ENCODE measurements at regions not wholly inside any gene's neighbourhood (a gene's known extent, or its start where the extent isn't known, plus 50 kb on each side); places are given as distances from the start of the nearest gene placed in this dataset.

DNA sequence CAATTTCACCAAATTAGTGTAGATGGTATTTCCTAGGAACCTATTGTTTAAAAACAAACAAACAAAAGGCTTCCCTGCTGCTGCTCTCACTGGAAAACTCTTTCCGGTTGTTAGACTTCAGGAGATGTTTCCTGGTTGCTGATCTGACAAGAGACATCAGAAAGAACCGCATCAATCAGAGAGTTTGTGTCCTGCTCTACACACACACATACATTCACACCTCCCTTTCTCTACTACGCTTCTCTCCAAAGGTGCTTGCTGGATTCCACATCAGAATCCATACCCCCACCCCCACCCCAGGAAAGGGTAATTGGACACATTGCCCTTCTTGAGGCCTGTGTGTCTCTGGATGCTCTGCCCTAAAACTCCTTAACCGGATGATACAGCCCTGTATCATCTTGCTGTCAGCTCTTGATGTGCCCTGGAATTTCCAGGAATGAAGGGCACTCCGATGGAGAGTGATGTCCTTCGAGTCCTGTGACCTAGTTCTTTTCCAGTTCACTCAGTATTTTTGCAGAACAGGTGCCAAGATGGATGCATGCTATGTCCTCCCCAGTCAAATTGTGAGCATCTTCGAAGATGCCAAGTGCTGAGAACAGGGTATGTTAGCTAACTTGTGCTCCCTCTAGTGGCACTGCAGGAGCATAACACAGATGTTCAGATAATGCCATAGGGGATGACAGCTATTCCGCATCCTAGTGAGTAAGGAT lies 113.7 kb upstream of the SLC35F3 start (continued):
- TF ChIP-seq MEIS1 (CRISPR knock-in tag; IDR thresholded peaks at IDR 0.05; ENCODE audit: borderline replicate concordance) (no peak), ZNF510 (tag by site-specific recombination; IDR thresholded peaks at IDR 0.05; ENCODE audit: insufficient replicate concordance) (no peak), ZNF692 (tag by site-specific recombination; IDR thresholded peaks at IDR 0.05) (peak; percentile 53; the same call in 1 of the 2 replicates), ZNF501 (tag by site-specific recombination; IDR thresholded peaks at IDR 0.05) (peak; percentile 25; the same call in 1 of the 2 replicates), ZNF660 (tag by site-specific recombination; IDR thresholded peaks at IDR 0.05) (peak; percentile 88)
- TF ChIP-seq, protein P1, sequence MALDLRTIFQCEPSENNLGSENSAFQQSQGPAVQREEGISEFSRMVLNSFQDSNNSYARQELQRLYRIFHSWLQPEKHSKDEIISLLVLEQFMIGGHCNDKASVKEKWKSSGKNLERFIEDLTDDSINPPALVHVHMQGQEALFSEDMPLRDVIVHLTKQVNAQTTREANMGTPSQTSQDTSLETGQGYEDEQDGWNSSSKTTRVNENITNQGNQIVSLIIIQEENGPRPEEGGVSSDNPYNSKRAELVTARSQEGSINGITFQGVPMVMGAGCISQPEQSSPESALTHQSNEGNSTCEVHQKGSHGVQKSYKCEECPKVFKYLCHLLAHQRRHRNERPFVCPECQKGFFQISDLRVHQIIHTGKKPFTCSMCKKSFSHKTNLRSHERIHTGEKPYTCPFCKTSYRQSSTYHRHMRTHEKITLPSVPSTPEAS (tag by site-specific recombination; IDR thresholded peaks at IDR 0.05): no peak

- Histone ChIP-seq H3K9me3 (ENCODE audit: control insufficient read depth, insufficient read depth, low read depth, low read length) (no peaks in the 10 kb centered on the region), H3K4me1 (ENCODE audit: control insufficient read depth, insufficient read depth, low read length) (no peaks in the 10 kb centered on the region), H3K36me3 (ENCODE audit: control insufficient read depth in 2 of 2, insufficient read depth in 1 of 2, low read length in 2 of 2) (no peaks in the 10 kb centered on the region), H3K27ac (ENCODE audit: extremely low read depth, low read depth, low read length) (no peak overlapping the region), H3K4me3 (ENCODE audit: low read depth, low read length) (no peak overlapping the region)
- TF ChIP-seq ZNF629 (tag by site-specific recombination; IDR thresholded peaks at IDR 0.05) (no peak), ZNF501 (tag by site-specific recombination; IDR thresholded peaks at IDR 0.05) (0 out of 2 replicates have a peak, but pooled peaks have one; percentile 6), ZNF184 (tag by site-specific recombination; IDR thresholded peaks at IDR 0.05) (0 out of 2 replicates have a peak, but pooled peaks have one; percentile 38), ZSCAN30 (tag by site-specific recombination; IDR thresholded peaks at IDR 0.05) (no peak)
- TF ChIP-seq, protein P2, sequence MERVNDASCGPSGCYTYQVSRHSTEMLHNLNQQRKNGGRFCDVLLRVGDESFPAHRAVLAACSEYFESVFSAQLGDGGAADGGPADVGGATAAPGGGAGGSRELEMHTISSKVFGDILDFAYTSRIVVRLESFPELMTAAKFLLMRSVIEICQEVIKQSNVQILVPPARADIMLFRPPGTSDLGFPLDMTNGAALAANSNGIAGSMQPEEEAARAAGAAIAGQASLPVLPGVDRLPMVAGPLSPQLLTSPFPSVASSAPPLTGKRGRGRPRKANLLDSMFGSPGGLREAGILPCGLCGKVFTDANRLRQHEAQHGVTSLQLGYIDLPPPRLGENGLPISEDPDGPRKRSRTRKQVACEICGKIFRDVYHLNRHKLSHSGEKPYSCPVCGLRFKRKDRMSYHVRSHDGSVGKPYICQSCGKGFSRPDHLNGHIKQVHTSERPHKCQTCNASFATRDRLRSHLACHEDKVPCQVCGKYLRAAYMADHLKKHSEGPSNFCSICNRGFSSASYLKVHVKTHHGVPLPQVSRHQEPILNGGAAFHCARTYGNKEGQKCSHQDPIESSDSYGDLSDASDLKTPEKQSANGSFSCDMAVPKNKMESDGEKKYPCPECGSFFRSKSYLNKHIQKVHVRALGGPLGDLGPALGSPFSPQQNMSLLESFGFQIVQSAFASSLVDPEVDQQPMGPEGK (tag by site-specific recombination; IDR thresholded peaks at IDR 0.05): no peak
- CTCF ChIA-PET: interaction anchor here (0.7 to 3.9 kb wide), 26 partner anchors 9 to 1331 kb away, joined by 3 to 43 read pairs (median 4); no protein-coding TSS in a partner anchor
- POLR2A ChIA-PET: no interaction called here
Measured at GRCh38 chr1:233791372-233791703, 113.1 kb upstream of the SLC35F3 start.

DNA sequence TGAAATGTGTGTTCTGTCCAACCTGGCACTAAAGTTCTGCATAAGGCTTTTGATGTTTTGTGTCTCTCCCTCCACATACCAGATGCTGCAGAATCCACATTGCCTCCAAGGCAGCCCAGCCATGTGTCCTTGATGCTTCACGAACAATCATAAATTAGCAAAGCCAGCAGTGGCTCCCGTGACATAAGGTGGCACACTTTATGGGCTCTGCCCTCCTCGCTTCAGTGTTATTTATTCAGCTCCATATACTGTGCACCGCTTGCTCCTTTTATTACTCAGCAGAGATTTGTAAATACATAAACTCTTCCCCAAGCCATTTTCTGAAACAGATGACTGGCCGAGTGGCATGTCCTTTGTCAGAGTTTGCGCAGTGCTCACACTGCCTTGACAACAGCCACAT lies 112.8 kb upstream of the SLC35F3 start:
- no peaks in the 10 kb centered on the region for H3K36me3 ChIP-seq (ENCODE audit: control insufficient read depth in 2 of 2, insufficient read depth in 1 of 2, low read length in 2 of 2)
- H3K27ac ChIP-seq (ENCODE audit: extremely low read depth, low read depth, low read length): no peak overlapping the region
- ChIA-PET CTCF (interaction anchor here (0.6 to 3.9 kb wide), 20 partner anchors 9 to 399 kb away, joined by 3 to 43 read pairs (median 5); no protein-coding TSS in a partner anchor), POLR2A (no interaction called here)
- H3K4me1 ChIP-seq (ENCODE audit: control insufficient read depth, insufficient read depth, low read length): no peaks in the 10 kb centered on the region
- H3K9me3 ChIP-seq (ENCODE audit: control insufficient read depth, insufficient read depth, low read depth, low read length): no peaks in the 10 kb centered on the region
- H3K4me3 ChIP-seq (ENCODE audit: low read depth, low read length): no peak overlapping the region
- TF ChIP-seq, protein P3, sequence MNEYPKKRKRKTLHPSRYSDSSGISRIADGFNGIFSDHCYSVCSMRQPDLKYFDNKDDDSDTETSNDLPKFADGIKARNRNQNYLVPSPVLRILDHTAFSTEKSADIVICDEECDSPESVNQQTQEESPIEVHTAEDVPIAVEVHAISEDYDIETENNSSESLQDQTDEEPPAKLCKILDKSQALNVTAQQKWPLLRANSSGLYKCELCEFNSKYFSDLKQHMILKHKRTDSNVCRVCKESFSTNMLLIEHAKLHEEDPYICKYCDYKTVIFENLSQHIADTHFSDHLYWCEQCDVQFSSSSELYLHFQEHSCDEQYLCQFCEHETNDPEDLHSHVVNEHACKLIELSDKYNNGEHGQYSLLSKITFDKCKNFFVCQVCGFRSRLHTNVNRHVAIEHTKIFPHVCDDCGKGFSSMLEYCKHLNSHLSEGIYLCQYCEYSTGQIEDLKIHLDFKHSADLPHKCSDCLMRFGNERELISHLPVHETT (tag by site-specific recombination; IDR thresholded peaks at IDR 0.05): no peak
- no peak for TF ChIP-seq PRDM2 (tag by site-specific recombination; IDR thresholded peaks at IDR 0.05; ENCODE audit: borderline replicate concordance)
- TF ChIP-seq ZNF664 (tag by site-specific recombination; IDR thresholded peaks at IDR 0.05): no peak
- no peak for TF ChIP-seq ZNF140 (tag by site-specific recombination; IDR thresholded peaks at IDR 0.05)
- TF ChIP-seq FEZF1 (tag by site-specific recombination; IDR thresholded peaks at IDR 0.05): no peak
- TF ChIP-seq ZNF514 (tag by site-specific recombination; IDR thresholded peaks at IDR 0.05): no peak
- TF ChIP-seq ZNF580 (tag by site-specific recombination; IDR thresholded peaks at IDR 0.05): no peak
- TF ChIP-seq ZNF449 (tag by site-specific recombination; IDR thresholded peaks at IDR 0.05): no peak

All from HEK293 (cell line).